ENCODE measurements at regions not wholly inside any gene's neighbourhood (a gene's known extent, or its start where the extent isn't known, plus 50 kb on each side); places are given as distances from the start of the nearest gene placed in this dataset.

DNA sequence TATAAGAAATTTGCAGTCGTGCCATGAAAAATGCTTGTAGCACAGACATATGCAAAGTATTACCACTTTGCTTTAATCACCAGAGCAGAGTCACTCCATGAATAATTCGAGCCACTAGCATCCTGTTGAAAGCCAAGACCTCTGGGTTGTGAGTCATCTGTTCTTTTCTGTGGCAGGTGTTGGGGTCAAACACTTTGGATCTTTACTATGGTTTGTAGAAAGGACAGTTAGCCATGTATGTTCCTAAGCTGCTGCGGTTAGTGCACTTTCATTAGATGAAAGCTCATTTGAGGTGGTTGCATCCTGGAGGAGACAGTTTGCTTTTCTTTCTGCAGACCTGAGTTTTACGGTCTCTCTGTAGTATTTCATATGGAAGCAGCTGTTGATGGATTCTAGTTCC is 223.7 kb downstream of the DMRT2 start:
- TF ChIP-seq CTCF (optimal IDR thresholded peaks at IDR 0.05 in 1 of 3, IDR thresholded peaks at IDR 0.05 in 1 of 3, conservative IDR thresholded peaks at IDR 0.05 in 1 of 3; ENCODE audit: extremely low read depth in 1 of 3, insufficient read depth in 2 of 3, low read length in 3 of 3) = no peak
- TF ChIP-seq EZH2 (IDR thresholded peaks at IDR 0.05; ENCODE audit: low read length) = no peak
